ENCODE measurements at regions not wholly inside any gene's neighbourhood (a gene's known extent, or its start where the extent isn't known, plus 50 kb on each side); places are given as distances from the start of the nearest gene placed in this dataset.

DNA sequence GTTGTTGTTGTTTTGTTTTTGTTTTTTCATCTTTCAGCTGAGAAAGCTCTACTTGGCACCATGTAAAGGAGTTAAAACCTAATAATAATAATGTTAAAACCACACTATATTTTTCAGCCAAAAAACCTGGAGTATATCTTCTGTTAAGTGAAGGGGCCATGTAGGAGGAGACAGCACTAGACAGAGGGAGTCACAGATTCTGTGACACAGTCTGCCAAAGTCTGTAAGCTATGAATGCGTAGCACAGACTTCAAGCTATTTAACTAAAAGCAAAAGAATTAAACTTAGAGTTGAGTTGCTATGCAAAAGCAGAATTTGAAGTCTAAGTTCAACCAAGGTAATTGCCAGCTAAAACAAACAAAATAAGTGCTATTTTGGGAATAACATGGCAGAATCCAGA is 296.0 kb upstream of the COL8A1 start:
- TF ChIP-seq, protein P1, sequence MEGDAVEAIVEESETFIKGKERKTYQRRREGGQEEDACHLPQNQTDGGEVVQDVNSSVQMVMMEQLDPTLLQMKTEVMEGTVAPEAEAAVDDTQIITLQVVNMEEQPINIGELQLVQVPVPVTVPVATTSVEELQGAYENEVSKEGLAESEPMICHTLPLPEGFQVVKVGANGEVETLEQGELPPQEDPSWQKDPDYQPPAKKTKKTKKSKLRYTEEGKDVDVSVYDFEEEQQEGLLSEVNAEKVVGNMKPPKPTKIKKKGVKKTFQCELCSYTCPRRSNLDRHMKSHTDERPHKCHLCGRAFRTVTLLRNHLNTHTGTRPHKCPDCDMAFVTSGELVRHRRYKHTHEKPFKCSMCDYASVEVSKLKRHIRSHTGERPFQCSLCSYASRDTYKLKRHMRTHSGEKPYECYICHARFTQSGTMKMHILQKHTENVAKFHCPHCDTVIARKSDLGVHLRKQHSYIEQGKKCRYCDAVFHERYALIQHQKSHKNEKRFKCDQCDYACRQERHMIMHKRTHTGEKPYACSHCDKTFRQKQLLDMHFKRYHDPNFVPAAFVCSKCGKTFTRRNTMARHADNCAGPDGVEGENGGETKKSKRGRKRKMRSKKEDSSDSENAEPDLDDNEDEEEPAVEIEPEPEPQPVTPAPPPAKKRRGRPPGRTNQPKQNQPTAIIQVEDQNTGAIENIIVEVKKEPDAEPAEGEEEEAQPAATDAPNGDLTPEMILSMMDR (conservative IDR thresholded peaks at IDR 0.05) = no peak
- Mint-ChIP-seq H3K4me1 (ENCODE audit: unreplicated experiment) (no peaks in the 10 kb centered on the region), H3K9me3 (no peaks in the 10 kb centered on the region), H3K36me3 (no peaks in the 10 kb centered on the region), H3K4me3 (no peak overlapping the region), H3K27ac (no peak overlapping the region), H3K27me3 (no peaks in the 10 kb centered on the region)
- no peak for DNase-seq (ENCODE audit: extremely low spot score, unreplicated experiment)

DNA sequence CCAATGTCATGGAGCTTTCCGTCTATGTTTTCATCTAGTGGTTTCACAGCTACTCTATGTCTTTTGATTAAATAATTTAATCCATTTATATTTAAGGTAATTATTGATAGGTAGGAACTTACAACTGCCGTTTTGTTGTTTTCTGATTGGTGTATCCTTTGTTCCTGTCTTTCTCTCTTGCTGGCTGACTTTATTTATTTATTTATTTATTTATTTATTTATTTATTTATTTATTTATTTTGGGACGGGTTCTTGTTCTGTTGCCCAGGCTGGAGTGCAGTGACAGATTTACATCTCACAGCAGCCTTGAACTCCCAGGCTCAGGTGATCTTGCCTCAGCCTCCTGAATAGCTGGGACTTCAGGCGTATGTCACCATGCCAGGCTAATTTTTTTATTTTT is 299.2 kb upstream of the COL8A1 start:
- no peak for DNase-seq (ENCODE audit: extremely low spot score, unreplicated experiment)
- Mint-ChIP-seq H3K4me1 (ENCODE audit: unreplicated experiment) (no peaks in the 10 kb centered on the region), H3K36me3 (no peaks in the 10 kb centered on the region), H3K27me3 (no peaks in the 10 kb centered on the region), H3K27ac (no peak overlapping the region), H3K4me3 (no peak overlapping the region), H3K9me3 (no peaks in the 10 kb centered on the region)
- TF ChIP-seq, protein P1 (conservative IDR thresholded peaks at IDR 0.05) = no peak

DNA sequence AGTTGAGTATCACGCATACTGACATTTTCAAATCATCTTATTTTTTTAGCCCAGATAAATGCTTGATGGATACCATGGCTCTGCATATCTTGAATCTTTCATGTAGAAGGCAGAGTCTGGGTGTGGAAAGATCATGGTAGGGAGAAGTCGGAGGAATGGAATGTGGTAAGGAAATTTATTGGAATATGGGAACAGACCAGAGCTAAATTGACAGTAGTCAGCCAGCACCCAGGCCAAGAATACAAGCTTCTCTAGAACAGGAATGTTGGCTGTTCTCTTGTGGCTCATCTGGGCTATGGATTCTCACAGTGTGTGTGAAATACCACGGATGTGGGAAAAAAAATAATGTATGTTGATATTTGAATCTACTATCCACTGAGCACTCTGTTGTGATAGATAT is 305.7 kb upstream of the COL8A1 start:
- no peaks in the 10 kb centered on the region for H3K9me3 Mint-ChIP-seq
- H3K27ac Mint-ChIP-seq = no peak overlapping the region
- TF ChIP-seq, protein P1 (conservative IDR thresholded peaks at IDR 0.05) = no peak
- no peaks in the 10 kb centered on the region for H3K27me3 Mint-ChIP-seq
- no peaks in the 10 kb centered on the region for H3K4me1 Mint-ChIP-seq (ENCODE audit: unreplicated experiment)
- H3K4me3 Mint-ChIP-seq = no peak overlapping the region
- H3K36me3 Mint-ChIP-seq = no peaks in the 10 kb centered on the region
- no peak for DNase-seq (ENCODE audit: extremely low spot score, unreplicated experiment)

DNA sequence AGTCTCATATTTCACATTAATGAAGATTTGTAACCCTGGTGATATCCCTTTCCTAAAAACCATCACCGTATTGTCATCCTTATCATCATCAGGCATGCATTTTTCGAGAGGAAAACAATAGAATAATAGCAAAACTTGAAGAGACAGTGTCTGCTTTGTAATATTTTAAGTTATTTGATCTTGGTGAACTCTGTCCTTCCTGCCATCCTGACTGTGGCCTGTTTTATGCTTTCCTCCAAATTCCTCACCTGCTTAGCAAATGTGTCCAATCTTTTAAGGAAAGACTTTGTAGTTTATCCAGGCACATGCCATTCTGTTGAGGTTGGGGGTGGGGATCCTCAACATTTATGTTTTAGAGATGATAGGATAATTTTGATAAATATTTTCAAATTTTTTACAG is 306.1 kb upstream of the COL8A1 start:
- H3K4me1 Mint-ChIP-seq (ENCODE audit: unreplicated experiment) = no peaks in the 10 kb centered on the region
- DNase-seq (ENCODE audit: extremely low spot score, unreplicated experiment) = no peak
- TF ChIP-seq, protein P1 (conservative IDR thresholded peaks at IDR 0.05) = no peak
- H3K9me3 Mint-ChIP-seq = no peaks in the 10 kb centered on the region
- H3K27me3 Mint-ChIP-seq = no peaks in the 10 kb centered on the region
- no peak overlapping the region for H3K27ac Mint-ChIP-seq
- no peak overlapping the region for H3K4me3 Mint-ChIP-seq
- H3K36me3 Mint-ChIP-seq = no peaks in the 10 kb centered on the region

DNA sequence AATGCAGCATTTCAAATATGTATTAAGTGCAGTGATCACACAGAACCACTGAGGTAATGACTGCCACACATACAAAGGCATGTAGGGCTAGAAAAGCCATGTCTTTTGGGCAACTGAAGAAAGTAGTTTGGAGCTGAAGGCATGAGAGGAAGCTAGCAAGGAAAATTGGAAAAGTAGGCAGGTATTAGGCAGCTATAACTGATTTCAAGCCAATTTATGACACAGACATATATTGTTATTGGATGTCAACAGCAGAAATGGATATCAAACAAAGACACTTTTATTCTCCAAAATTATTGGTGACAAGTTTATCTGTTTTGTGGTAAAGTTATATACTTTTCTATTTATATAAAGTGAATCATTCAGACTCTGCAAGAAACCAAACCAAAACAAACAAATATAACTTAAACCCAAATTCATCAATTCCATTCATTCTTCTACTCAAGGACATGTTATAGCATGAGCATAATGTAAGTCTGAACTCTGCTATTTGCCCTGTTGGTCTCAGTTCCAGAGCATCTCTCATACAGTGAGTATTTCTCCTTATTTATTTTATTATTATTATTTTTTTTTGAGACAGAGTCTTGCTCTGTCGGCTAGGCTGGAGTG is 307.4 kb upstream of the COL8A1 start:
- Mint-ChIP-seq H3K36me3 (no peaks in the 10 kb centered on the region), H3K27me3 (no peaks in the 10 kb centered on the region), H3K4me3 (no peak overlapping the region), H3K4me1 (ENCODE audit: unreplicated experiment) (no peaks in the 10 kb centered on the region), H3K9me3 (no peaks in the 10 kb centered on the region), H3K27ac (no peak overlapping the region)
- TF ChIP-seq, protein P1 (conservative IDR thresholded peaks at IDR 0.05) = no peak
- no peak for DNase-seq (ENCODE audit: extremely low spot score, unreplicated experiment)

DNA sequence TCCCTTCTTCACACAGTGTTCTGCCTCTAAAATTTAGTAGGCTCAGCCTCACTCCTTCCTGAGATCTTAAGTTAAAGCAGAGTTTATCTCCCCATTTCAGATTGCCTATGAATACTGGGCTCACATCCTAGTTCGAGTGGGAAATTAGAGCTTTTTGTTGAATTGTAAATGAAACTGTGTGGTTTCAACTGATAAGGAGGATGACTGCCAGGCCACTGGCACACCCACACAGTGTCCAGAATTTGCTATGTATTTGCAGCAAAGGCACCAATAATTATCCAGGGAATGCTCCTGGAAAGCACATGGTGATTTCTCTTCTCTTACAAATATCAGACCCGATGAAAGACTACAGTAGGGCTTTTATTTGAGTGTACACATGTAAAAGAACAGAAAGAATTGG is 308.1 kb upstream of the COL8A1 start:
- Mint-ChIP-seq H3K9me3 (no peaks in the 10 kb centered on the region), H3K4me3 (no peak overlapping the region), H3K4me1 (ENCODE audit: unreplicated experiment) (peaks cover 2% of the 10 kb centered on the region), H3K27me3 (peaks cover 5% of the 10 kb centered on the region), H3K27ac (no peak overlapping the region), H3K36me3 (no peaks in the 10 kb centered on the region)
- no peak for DNase-seq (ENCODE audit: extremely low spot score, unreplicated experiment)
- TF ChIP-seq, protein P1 (conservative IDR thresholded peaks at IDR 0.05) = no peak

Measured in type B pancreatic cell (in vitro differentiated cells).